Retina (tissue), 1 donor: ENCODE measurements at regions not wholly inside any gene's neighbourhood (a gene's known extent, or its start where the extent isn't known, plus 50 kb on each side); places are given as distances from the start of the nearest gene placed in this dataset.
"Not testable (repeated sequence)": the region's sequence is repeated elsewhere in the genome, so short reads cannot be mapped to it uniquely, and the experiment has no call there.

Experiments used
- DNase-seq: peaks from one replicate; pipeline ENCODE4 v3.0.0-alpha.2; 2016

DNA sequence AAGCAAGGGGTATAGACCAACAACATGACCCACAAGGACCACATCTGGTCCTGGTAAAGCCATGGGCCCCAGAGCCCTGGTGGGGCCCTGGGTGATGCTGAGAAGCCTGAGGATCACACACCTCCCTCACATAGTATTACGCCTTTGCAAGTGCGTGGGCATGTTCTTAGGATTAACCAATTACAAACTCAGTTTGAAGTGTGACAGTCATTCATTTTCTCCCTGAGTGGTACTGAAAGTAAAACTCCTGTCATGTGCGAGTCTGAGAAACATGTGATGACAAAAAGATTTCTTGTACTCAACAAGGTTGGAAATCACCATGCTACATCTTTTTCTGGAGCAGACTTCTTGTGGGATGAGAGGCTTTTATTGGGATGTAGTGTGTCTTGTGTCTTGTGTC lies 315.3 kb upstream of the DUSP10 start:
- DNase-seq: no peak

DNA sequence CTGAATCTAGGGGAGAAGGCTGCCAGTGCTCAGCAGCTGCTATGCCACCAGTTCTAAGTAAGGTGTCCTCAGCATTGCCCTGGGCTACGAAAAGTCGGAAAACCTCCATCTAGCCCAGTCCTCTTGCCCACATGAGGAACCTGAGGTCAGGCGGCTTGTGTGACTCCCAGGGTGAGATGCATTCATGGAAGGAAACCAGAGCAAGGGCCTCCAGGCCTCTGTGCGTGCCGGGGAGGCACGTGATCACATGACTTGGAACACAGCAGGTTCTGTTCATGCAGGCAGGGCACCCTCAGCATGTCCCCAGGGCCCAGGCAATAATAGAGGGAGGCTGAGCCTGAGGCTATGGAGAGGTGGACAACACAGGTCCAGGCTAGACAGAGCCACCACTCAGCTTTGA lies 312.5 kb upstream of the DUSP10 start:
- DNase-seq: no peak

- DNase-seq: no peak
Measured at GRCh38 chr1:222053790-222054294, 312.0 kb upstream of the DUSP10 start.

GRCh38 chr1:222051311-222051710 lies 309.4 kb upstream of the DUSP10 start:
- not testable (repeated sequence) for DNase-seq

DNA sequence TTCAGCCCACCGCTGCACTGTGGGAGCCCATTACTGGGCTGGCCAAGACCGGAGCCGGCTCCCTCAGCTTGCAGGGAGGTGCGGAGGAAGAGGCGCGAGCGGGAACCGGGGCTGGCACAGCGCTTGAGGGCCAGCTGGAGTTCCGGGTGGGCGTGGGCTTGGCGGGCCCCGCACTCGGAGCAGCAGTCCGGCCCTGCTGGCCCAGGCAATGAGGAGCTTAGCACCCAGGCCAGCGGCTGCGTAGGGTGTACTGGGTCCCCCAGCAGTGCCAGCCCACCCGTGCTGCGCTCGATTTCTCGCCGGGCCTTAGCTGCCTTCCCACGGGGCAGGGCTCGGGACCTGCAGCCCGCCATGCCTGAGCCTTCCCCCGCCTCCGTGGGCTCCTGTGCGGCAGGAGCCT lies 307.8 kb upstream of the DUSP10 start:
- not testable (repeated sequence) for DNase-seq

DNA sequence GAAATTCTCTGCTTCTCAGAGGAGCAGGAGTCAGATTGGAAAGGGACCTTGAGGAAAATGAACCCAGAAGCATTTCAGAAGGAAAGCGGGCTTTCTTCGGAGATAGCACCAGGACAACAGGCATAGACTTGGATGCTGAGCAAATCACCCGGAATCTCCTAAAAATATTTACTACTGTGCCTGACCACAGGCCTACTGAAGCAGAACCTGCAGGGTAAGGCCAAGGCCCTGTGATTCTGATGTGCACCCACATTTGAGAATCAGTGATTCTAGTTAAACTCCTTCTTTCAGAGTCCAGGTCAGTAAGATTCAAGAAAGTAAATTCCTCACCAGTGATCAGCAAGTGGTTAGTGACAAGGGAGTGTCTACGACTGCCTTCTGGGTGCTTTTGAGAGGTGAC lies 307.3 kb upstream of the DUSP10 start:
- DNase-seq: no peak

- peak; percentile 78 for DNase-seq
Measured at GRCh38 chr1:222048094-222048595, 306.3 kb upstream of the DUSP10 start.

- DNase-seq: no peak
Measured at GRCh38 chr1:222047366-222047765, 305.5 kb upstream of the DUSP10 start.

DNA sequence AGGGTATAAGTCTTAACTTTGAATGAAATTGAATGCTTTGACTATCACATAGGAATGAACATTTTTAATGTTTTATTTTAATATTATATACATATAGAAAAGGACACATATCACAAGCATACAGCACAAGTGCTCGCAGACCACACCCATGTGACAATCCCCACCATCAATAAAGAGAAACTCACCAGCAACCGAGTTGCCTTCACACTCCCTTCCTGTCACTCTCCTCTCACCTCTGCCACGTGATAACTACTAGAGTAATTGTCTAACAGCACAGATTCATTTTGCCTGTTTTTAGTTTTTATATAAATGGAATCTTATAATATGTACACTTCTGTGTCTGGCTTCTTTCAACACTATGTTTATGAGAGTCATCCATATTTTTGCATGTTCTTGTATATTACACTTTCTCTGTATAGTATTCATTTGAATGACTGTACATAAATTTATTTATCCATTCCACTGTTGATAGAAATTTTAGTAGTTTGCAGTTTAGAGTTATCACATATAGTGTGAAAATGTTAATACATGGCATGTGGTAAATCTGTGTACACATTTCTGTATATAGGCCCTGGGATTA lies 304.9 kb upstream of the DUSP10 start:
- no peak for DNase-seq

DNA sequence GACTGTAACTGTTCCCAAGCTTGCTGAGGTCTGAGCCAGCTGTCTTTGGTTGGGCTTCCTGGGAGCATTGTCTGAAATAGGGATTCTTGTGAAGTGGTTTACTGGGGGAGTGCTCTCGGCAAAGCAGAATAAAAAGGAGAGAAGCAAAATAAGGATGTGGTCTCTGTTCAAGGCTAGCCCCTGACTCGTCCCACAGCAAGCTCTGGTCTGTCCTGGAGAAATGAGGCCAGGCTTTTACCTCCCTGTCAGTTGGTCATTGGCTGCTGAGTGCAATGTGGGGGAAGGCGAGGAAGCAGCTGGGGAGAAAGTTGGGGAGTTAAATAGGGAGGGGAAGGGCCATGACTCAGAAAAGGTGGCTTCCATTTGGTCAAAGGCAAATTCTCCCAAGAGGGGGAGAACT lies 303.9 kb upstream of the DUSP10 start:
- DNase-seq: no peak

DNA sequence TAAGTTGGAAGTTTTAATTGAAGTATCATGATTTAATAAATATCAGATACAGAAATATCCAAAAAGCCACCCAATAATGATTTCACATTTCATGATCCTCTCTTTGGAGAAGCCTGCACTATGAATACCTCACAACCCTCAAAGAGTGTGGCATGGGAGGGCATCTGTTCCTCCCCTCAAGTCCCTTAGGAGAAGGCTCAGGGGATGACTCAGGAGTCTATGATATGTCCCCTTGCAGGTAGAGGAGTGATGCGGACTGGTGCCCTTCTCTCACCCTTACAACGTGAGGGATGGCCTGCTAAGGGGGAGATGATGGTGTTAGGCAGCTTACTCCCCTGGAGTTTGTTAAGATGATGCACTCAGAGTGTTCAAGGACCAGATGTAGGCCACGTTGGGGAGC lies 303.3 kb upstream of the DUSP10 start:
- DNase-seq: no peak

GRCh38 chr1:222043444-222044292 lies 301.8 kb upstream of the DUSP10 start:
- peak; percentile 21 for DNase-seq

- DNase-seq: no peak
Measured at GRCh38 chr1:222042120-222042519, 300.2 kb upstream of the DUSP10 start.

GRCh38 chr1:222040955-222041354 lies 299.1 kb upstream of the DUSP10 start:
- no peak for DNase-seq

GRCh38 chr1:222040121-222040805 lies 298.4 kb upstream of the DUSP10 start:
- DNase-seq: no peak

DNA sequence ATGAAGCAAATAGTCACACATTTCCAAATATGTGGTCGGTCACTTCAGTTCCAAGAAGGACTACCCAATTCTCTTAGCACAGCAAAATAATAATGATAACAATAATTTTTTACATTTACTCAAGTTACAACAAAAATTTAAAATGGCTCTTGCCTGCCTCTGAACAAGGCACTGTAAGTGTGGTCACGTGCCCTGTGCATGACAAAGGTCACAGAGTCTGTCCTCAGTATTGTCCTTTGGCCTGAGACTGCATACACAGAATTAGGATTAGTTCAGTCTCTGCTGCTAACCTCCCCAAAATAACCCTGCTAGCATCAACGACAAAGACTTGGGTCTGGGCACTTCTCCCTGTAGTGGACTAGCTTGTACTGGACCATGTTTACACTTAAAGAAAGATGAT lies 297.1 kb upstream of the DUSP10 start:
- no peak for DNase-seq

GRCh38 chr1:222037720-222038119 lies 295.8 kb upstream of the DUSP10 start:
- no peak for DNase-seq

DNA sequence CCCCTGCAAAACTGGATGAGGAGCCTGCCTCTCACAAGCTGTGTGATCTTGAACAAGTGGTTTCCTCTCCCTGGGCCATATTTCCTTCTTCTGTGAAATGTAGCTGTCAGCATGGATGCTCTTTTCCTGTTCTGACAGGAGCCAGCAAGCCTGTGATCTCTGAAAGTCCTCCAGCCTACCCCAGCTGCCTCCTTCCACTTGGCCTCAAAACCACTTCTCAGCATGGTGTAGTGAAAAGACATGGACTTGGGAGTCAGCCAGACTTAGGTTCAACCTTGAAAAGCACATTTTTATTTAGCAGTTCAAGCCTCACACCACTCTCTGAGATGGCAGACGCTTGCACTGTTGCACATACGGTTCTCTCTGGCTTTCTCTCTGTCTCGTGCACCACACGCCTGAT lies 292.9 kb upstream of the DUSP10 start:
- no peak for DNase-seq

DNA sequence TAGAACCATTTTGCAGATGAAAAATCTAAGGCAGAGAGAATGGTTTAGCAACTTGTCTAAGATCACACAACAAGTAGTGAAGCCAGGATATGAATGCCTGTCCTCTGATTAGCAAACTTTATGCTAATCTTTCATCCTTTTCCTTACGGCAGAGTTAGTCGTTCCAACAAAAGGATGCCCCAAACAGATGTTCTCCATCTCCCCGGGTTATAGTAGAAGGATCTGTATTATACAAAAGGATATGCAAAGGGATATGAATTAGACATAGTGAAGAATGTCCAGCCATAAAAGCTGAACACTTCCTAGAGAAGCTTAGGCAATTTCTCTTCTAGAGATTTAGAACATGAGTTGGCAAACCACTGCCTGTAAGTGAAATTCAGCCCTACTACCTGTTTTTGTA lies 291.6 kb upstream of the DUSP10 start:
- no peak for DNase-seq

DNA sequence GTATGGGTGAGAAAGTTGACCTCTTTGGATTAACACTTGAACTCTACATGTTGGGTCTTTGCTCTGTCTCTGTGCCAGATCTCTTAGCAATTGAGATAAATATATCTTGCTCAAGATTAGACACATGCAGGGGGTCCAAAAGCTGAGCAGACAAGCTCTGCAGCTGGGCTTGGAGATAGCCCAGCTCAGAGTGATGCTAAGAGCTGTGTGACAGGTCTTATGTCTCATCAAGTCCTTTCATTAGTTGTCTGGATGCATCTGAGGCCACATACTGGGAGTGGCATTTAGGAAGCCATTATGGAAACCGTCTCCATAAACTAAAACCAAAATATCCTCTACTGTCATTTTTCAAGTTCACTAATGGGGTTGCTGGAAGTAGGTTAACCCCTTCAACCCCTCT lies 289.4 kb upstream of the DUSP10 start:
- no peak for DNase-seq

DNA sequence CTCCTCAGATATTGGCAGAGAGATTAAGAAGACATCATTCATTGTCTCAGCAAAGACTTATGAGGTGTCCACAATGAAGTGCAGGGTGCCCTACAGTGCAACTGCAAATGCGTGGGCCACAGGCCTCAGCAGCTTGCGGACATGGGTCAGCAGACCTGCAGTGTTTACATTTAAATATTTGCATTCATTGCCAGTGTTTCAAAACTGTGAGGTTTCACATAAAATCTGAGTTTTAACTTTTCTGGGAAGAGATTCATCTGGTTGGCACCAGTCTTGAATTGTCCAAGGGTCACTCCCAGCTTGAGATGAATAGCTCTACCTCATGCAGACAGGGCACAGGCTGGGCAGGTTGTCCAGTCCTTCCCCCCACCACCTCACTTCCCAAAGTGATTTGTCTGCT lies 286.8 kb upstream of the DUSP10 start:
- no peak for DNase-seq

GRCh38 chr1:222028116-222028515 lies 286.2 kb upstream of the DUSP10 start:
- DNase-seq: no peak

DNA sequence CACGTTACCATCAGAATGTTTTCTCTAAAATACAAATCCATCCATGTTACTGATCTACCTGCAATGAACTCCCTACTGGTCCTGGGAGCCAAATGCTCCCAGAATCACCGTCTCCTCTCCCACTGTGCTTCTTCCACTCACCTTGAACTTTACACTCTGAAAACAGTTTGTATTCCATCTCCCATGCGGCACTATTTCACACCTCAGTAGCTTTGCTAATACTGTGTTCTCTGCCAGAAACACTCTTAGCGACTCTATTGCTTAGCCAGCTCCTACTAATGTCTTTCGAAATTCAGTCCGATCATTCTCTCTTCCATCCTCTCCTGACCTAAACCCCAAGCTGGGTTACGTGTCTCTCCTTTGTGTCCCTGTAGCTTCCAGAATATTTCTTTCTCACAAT lies 284.4 kb upstream of the DUSP10 start:
- no peak for DNase-seq

GRCh38 chr1:222023025-222023424 lies 281.1 kb upstream of the DUSP10 start:
- DNase-seq: no peak
